ENCODE measurements at regions not wholly inside any gene's neighbourhood (a gene's known extent, or its start where the extent isn't known, plus 50 kb on each side); places are given as distances from the start of the nearest gene placed in this dataset.

DNA sequence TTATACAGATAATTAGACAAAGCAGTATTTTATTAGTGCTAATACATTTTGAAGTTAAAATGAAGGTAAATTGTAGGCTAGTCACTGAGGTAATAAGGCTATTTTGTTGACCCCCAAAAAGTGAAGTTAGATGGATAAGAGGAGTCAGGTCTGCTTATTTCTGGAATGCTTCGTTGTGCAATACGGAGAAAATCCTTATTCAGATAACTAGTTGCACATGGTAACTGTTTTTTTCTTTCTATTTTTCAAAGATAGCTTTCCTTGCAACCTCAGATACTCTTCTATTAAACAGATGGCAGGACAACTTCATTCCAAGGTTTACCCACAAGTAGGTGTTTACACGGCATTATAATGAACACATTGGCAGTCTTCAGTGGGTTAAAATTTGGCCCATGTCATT is 101.1 kb downstream of the TMEM174 start:
- TF ChIP-seq, protein P1, sequence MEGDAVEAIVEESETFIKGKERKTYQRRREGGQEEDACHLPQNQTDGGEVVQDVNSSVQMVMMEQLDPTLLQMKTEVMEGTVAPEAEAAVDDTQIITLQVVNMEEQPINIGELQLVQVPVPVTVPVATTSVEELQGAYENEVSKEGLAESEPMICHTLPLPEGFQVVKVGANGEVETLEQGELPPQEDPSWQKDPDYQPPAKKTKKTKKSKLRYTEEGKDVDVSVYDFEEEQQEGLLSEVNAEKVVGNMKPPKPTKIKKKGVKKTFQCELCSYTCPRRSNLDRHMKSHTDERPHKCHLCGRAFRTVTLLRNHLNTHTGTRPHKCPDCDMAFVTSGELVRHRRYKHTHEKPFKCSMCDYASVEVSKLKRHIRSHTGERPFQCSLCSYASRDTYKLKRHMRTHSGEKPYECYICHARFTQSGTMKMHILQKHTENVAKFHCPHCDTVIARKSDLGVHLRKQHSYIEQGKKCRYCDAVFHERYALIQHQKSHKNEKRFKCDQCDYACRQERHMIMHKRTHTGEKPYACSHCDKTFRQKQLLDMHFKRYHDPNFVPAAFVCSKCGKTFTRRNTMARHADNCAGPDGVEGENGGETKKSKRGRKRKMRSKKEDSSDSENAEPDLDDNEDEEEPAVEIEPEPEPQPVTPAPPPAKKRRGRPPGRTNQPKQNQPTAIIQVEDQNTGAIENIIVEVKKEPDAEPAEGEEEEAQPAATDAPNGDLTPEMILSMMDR (conservative IDR thresholded peaks at IDR 0.05; ENCODE audit: low read depth, low read length): no peak
- TF ChIP-seq EZH2 (IDR thresholded peaks at IDR 0.05; ENCODE audit: borderline replicate concordance, low read depth, low read length, poor library complexity, severe bottlenecking): no peak

Data from A673 (cell line).